C4-2B (cell line): ENCODE measurements at regions not wholly inside any gene's neighbourhood (a gene's known extent, or its start where the extent isn't known, plus 50 kb on each side); places are given as distances from the start of the nearest gene placed in this dataset.

ENCODE experiments used
- CTCF ChIP-seq: fragments of 450-650 bp; conservative IDR thresholded peaks from 2 replicates; pipeline ENCODE4 v1.5.1; 2017; ENCODE audit warnings: mild to moderate bottlenecking
- ZFX ChIP-seq: fragments of 450-650 bp; IDR thresholded peaks from 2 replicates; pipeline ENCODE4 v1.6.1; 2017

- TF ChIP-seq CTCF (no peak), ZFX (no peak)
These were observed 194.6 kb downstream of the SEC23IP start for GRCh38 chr10:120087109-120087508.
